Smooth muscle cell (in vitro differentiated cells): ENCODE measurements at regions not wholly inside any gene's neighbourhood (a gene's known extent, or its start where the extent isn't known, plus 50 kb on each side); places are given as distances from the start of the nearest gene placed in this dataset.

ENCODE experiments used
- DNase-seq: peaks from one replicate; lab custom pipeline; 2025; ENCODE audit not compliant: unreplicated experiment; lab: John Stamatoyannopoulos, UW
- H2AFZ ChIP-seq: fragments of 200-600 bp; sonication (generic); 2 replicates; pipeline ENCODE4 v1.6.0; 2016; ENCODE audit warnings: antibody characterized with exemption, low read depth, mild to moderate bottlenecking
- H3F3A ChIP-seq: fragments of 200-600 bp; sonication (generic); 2 replicates; pipeline ENCODE4 v1.6.0; 2017; ENCODE audit warnings: antibody characterized with exemption, low read depth
- H3K27ac ChIP-seq: fragments of 200-600 bp; sonication (generic); 2 replicates; pipeline ENCODE4 v1.5.1; 2016; ENCODE audit warnings: low read depth, mild to moderate bottlenecking
- H3K27me3 ChIP-seq: fragments of 200-600 bp; sonication (generic); 2 replicates; pipeline ENCODE4 v1.6.1; 2016; ENCODE audit warnings: low read depth, mild to moderate bottlenecking
- H3K36me3 ChIP-seq: fragments of 200-600 bp; sonication (generic); 2 replicates; pipeline ENCODE4 v1.5.1; 2016; ENCODE audit warnings: low read depth
- H3K4me1 ChIP-seq: fragments of 200-600 bp; sonication (generic); 2 replicates; pipeline ENCODE4 v1.5.1; 2016; ENCODE audit warnings: low read depth
- H3K4me2 ChIP-seq: fragments of 200-600 bp; sonication (generic); 2 replicates; pipeline ENCODE4 v1.6.0; 2016; ENCODE audit warnings: mild to moderate bottlenecking
- H3K4me3 ChIP-seq: fragments of 200-600 bp; sonication (generic); 2 replicates; pipeline ENCODE4 v1.5.1; 2016; ENCODE audit warnings: mild to moderate bottlenecking
- H3K79me2 ChIP-seq: fragments of 200-600 bp; sonication (generic); 2 replicates; pipeline ENCODE4 v1.6.0; 2016; ENCODE audit warnings: low read depth, mild to moderate bottlenecking
- H3K9ac ChIP-seq: fragments of 200-600 bp; sonication (generic); 2 replicates; pipeline ENCODE4 v1.6.0; 2016; ENCODE audit warnings: low read depth
- H3K9me3 ChIP-seq: fragments of 200-600 bp; sonication (generic); replicated peaks from 2 replicates; pipeline ENCODE4 v1.5.1; 2016; ENCODE audit warnings: low read depth
- H4K20me1 ChIP-seq: fragments of 200-600 bp; sonication (generic); 2 replicates; pipeline ENCODE4 v1.6.0; 2016; ENCODE audit warnings: low read depth
- WGBS: methylation state at CpG from one replicate; pipeline ENCODE4 v1.1.7; 2016; ENCODE audit warnings: low lambda C conversion rate; 5-methylcytosine and 5-hydroxymethylcytosine counted together
- TF ChIP-seq, protein P1 (sequence below): fragments of 200-600 bp; sonication (generic); IDR thresholded peaks from 2 replicates; pipeline ENCODE4 v1.5.1; 2017; ENCODE audit warnings: borderline replicate concordance, mild to moderate bottlenecking, antibody characterized with exemption; ENCODE audit not compliant: insufficient read depth, poor library complexity, severe bottlenecking

DNA sequence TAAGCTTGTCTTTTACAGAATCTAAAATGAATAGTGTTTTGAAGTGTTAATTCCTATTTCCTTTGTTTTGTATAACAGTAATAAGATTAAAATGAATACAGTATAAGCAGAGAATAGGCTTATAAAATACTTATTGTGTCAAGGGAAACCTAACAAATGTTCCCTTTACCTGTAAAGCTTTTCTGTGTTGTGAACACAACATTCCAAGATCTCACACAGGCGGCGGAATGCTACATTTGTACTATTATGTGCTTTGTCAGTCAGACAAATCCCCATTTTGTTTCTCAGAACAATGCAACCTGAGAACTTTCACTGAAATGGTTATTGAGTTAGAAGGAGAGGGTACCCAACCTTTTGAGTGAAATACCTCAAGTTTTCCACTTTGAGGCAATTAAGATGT is 1170.3 kb downstream of the OLFM4 start:
- Histone ChIP-seq H3K4me1 (peaks cover 8% of the 10 kb centered on the region), H2AFZ (no peak overlapping the region), H3K36me3 (no peaks in the 10 kb centered on the region), H3K4me3 (no peak overlapping the region), H4K20me1 (no peaks in the 10 kb centered on the region), H3K79me2 (no peaks in the 10 kb centered on the region), H3K27me3 (no peaks in the 10 kb centered on the region), H3F3A (no peaks in the 10 kb centered on the region), H3K9me3 (no peaks in the 10 kb centered on the region), H3K9ac (no peak overlapping the region), H3K4me2 (no peak overlapping the region), H3K27ac (no peak overlapping the region)
- no peak for DNase-seq
- TF ChIP-seq, protein P1, sequence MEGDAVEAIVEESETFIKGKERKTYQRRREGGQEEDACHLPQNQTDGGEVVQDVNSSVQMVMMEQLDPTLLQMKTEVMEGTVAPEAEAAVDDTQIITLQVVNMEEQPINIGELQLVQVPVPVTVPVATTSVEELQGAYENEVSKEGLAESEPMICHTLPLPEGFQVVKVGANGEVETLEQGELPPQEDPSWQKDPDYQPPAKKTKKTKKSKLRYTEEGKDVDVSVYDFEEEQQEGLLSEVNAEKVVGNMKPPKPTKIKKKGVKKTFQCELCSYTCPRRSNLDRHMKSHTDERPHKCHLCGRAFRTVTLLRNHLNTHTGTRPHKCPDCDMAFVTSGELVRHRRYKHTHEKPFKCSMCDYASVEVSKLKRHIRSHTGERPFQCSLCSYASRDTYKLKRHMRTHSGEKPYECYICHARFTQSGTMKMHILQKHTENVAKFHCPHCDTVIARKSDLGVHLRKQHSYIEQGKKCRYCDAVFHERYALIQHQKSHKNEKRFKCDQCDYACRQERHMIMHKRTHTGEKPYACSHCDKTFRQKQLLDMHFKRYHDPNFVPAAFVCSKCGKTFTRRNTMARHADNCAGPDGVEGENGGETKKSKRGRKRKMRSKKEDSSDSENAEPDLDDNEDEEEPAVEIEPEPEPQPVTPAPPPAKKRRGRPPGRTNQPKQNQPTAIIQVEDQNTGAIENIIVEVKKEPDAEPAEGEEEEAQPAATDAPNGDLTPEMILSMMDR: no peak
- 87% methylated on average over 2 of the region's 2 CpGs for WGBS

- Histone ChIP-seq H3K79me2 (no peaks in the 10 kb centered on the region), H3K9me3 (no peaks in the 10 kb centered on the region), H2AFZ (no peak overlapping the region), H3K27me3 (no peaks in the 10 kb centered on the region), H3K4me2 (no peak overlapping the region), H3K27ac (no peak overlapping the region), H3F3A (no peaks in the 10 kb centered on the region), H3K4me3 (no peak overlapping the region), H3K4me1 (no peaks in the 10 kb centered on the region), H3K36me3 (no peaks in the 10 kb centered on the region), H3K9ac (no peak overlapping the region), H4K20me1 (no peaks in the 10 kb centered on the region)
- 55% methylated on average over 1 of the region's 1 CpG for WGBS
- no peak for DNase-seq
- TF ChIP-seq, protein P1: no peak
Measured at GRCh38 chr13:54206626-54207025, 1178.0 kb downstream of the OLFM4 start.

DNA sequence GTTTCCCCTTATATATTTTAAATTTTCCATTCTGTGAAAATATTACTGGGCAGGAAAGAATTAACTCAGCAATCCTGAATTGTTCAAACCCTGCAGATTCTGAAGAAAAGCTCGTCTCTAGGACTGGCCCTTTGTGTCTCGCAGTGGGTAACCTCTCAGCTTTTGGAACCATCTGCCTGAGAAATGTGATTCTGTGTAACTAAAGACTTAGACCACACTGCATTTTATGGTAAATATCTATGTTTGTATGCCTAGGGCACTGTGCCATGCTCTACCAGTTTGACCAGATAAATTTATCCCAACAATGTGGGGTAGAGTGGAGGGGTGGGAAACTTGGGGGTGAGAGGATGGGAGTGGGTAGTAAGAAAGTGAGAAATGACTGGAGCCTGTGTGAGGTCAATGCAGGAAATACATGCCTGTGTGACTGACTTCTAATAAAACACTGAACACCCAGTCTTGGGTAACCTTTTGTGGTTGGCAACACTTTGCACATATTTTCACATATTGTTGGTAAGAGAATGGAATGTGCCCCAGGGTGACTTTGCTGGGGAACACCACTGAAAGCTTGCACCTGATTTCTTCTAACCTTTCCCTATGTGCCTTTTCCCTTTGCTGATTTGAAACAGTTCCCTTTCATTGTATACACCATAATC is 1181.9 kb downstream of the OLFM4 start:
- no peaks in the 10 kb centered on the region for H3K4me1 ChIP-seq
- no peak overlapping the region for H3K9ac ChIP-seq
- TF ChIP-seq, protein P1: no peak
- H3K79me2 ChIP-seq: no peaks in the 10 kb centered on the region
- H3K4me2 ChIP-seq: no peak overlapping the region
- 72% methylated on average over 2 of the region's 2 CpGs for WGBS
- H3K9me3 ChIP-seq: no peaks in the 10 kb centered on the region
- H3F3A ChIP-seq: no peaks in the 10 kb centered on the region
- no peaks in the 10 kb centered on the region for H4K20me1 ChIP-seq
- no peak overlapping the region for H3K27ac ChIP-seq
- DNase-seq: no peak
- no peaks in the 10 kb centered on the region for H3K27me3 ChIP-seq
- no peaks in the 10 kb centered on the region for H3K36me3 ChIP-seq
- H2AFZ ChIP-seq: no peak overlapping the region
- H3K4me3 ChIP-seq: no peak overlapping the region

GRCh38 chr13:54216221-54216620 is 1187.6 kb downstream of the OLFM4 start:
- no peaks in the 10 kb centered on the region for H4K20me1 ChIP-seq
- H3K4me3 ChIP-seq: no peak overlapping the region
- H2AFZ ChIP-seq: no peak overlapping the region
- no peak for DNase-seq
- H3K79me2 ChIP-seq: no peaks in the 10 kb centered on the region
- 88% methylated on average over 2 of the region's 2 CpGs for WGBS
- H3K9me3 ChIP-seq: no peaks in the 10 kb centered on the region
- TF ChIP-seq, protein P1: no peak
- H3K4me2 ChIP-seq: no peak overlapping the region
- no peaks in the 10 kb centered on the region for H3F3A ChIP-seq
- H3K9ac ChIP-seq: no peak overlapping the region
- no peaks in the 10 kb centered on the region for H3K27me3 ChIP-seq
- no peaks in the 10 kb centered on the region for H3K36me3 ChIP-seq
- no peak overlapping the region for H3K27ac ChIP-seq
- no peaks in the 10 kb centered on the region for H3K4me1 ChIP-seq
